Natural killer cell treated with Interleukin-12 subunit alpha and Interleukin-12 subunit beta and Interleukin-15 and Interleukin-18, amount 100 ng/mL, for 72 hours (primary cell): ENCODE measurements at regions not wholly inside any gene's neighbourhood (a gene's known extent, or its start where the extent isn't known, plus 50 kb on each side); places are given as distances from the start of the nearest gene placed in this dataset.

Experiments used
- ATAC-seq, 2 donors: fragments of 150-1000 bp; cut with Tn5 transposase in 1 of 2; sonication (Bioruptor Pico), chemical (Tn5 transposase) in 1 of 2; 2 replicates each; pipeline ENCODE4 v1.10.0; 2021
- DNase-seq: peaks from one replicate; pipeline ENCODE4 v3.0.0; 2022; ENCODE audit warnings: low spot score
- H3K27ac Mint-ChIP-seq, 2 donors: 1 replicate in 1 of 2; 2 replicates in 1 of 2; pipeline ENCODE4 v1.8.0; 2022; ENCODE audit warnings: mixed read lengths in 2 of 2, mild to moderate bottlenecking in 1 of 2, moderate library complexity in 1 of 2
- H3K27me3 Mint-ChIP-seq, 2 donors: 1 replicate in 1 of 2; 2 replicates in 1 of 2; pipeline ENCODE4 v1.8.0; 2022; ENCODE audit warnings: mixed read lengths in 2 of 2
- H3K36me3 Mint-ChIP-seq: one replicate; pipeline ENCODE4 v1.8.0; 2022; ENCODE audit warnings: mixed read lengths
- H3K4me1 Mint-ChIP-seq, 2 donors: 1 replicate in 1 of 2; 2 replicates in 1 of 2; pipeline ENCODE4 v1.8.0; 2022; ENCODE audit warnings: low read depth in 2 of 2, mixed read lengths in 2 of 2, mild to moderate bottlenecking in 1 of 2
- H3K4me3 Mint-ChIP-seq: one replicate; pipeline ENCODE4 v1.8.0; 2022; ENCODE audit warnings: mixed read lengths
- H3K9me3 Mint-ChIP-seq: 2 replicates; pipeline ENCODE4 v1.8.0; 2022; ENCODE audit warnings: mixed read lengths

DNA sequence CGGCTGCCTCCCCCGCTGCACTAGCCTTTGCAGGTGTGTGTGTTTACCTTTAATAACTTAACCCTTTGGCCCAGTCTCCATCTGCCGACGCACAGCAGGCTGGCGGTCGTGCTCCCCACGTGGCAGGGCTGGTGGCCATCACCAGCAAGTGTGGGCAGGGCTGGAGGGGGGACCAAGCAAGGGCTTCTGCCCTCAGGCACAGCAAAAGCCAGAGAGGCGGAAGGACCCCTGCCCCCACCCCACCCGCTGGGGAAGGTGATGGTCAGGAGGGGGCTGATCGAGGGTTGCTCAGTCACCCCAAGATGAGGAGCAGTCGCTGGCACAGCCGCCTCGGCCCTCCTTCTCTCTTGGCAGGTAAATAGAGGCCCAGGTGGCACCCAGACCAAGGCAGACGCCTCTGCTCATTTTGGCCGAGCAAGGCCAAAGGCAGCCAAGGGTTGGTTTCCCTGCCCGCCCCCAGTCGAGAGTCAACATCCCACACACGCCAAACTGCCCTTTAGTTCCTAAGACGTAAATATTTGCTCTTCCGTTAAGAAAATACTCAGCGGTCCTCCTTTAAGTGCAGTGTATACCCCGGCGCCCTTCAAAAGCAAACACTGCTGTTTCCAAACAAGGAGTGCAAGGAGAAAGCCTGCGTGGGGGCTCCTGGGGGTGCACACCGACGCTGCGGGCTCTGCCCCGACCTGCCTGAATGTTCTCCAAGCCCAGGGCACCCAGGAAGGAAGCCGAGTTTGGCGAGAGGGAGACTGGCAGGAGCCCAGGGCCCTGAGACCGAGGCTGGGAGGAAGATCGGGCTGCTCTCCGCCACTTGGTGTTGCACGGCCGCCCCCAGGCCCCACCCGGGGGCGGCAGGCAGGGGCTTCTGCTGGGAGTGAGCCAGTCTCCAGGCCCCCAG, 82.7 kb downstream of the SIK1 start:
- H3K36me3 Mint-ChIP-seq: no peaks in the 10 kb centered on the region
- H3K27me3 Mint-ChIP-seq: no peaks in the 10 kb centered on the region
- DNase-seq (no peak), ATAC-seq (no peak)
- no peak overlapping the region for H3K4me3 Mint-ChIP-seq
- H3K27ac Mint-ChIP-seq: no peak overlapping the region
- H3K9me3 Mint-ChIP-seq: no peaks in the 10 kb centered on the region
- no peaks in the 10 kb centered on the region for H3K4me1 Mint-ChIP-seq

DNA sequence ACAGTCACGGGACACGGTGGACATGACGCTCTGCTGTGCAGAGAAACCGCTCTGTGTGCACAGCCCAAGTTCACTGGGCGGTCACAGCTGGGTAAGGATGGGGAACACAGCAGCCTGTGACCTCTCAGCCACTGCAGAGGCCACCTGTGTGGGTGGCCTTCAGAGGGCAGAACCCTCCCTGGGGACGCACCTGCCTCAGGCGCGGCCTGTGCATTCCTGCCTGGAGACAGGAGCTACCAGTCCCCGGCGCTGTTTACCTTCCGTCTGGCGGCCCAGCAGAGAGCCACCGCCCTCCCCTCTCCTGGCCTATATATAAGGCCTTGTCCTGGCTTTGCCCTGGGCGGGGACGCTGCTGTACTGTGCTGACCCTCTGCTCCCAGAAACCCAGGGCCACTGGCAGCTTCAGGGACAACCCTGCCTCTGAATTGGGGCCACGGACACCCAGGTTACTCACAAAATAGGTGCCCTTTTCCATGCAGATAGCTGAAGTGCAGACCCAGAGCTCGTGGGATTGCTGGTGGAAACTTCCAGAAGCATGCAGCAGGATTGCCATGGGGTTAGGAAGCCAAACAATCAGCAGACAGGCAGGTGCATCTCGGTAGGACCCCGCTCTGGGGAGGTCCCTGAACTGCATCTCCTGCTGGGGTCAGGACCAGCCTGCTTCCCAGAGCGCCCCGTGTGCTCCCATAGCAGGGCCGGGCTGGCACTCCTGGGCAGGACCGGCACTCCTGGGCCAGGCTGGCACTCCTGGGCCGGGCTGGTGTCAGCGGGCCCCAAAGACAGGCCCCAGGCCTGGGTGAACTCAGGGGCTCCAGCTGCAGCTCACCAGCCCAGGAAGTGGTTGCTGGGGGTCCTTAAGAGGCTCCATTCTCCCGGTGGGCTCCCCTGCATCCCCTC, 83.6 kb downstream of the SIK1 start:
- Mint-ChIP-seq H3K27ac (no peak overlapping the region), H3K4me1 (no peaks in the 10 kb centered on the region)

DNA sequence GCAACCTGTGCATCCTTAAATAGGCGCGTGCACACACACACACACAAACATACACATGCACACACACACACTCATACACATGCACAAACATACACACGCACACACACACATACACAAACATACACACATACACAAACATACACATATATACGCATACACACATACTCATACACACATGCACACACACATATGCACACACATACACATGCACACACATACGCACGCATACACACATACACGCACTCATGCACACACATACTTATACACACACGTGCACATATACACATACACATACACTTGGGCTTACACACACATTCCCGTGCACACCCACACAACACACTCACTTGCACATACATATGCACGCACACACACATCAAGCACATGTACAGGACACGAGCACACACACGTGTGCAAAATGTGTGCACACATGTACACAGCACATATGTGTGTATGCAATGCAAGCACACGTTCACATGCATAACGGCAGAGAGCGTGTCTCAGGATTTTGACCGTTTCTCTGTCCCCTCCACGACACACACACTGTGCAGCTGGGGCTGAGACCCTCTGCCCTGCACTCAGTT, 84.5 kb downstream of the SIK1 start:
- no peak for DNase-seq
- Mint-ChIP-seq H3K4me3 (no peak overlapping the region), H3K27me3 (peaks cover 0 to 3% of the 10 kb centered on the region in 2 donors), H3K27ac (no peak overlapping the region), H3K36me3 (peaks cover 6% of the 10 kb centered on the region), H3K4me1 (peaks cover 7% of the 10 kb centered on the region in 2 donors), H3K9me3 (peaks cover 5% of the 10 kb centered on the region)
- no peak for ATAC-seq

More for the DNA sequence above, 83.6 kb downstream of the SIK1 start:
- Mint-ChIP-seq H3K4me3 (no peak overlapping the region), H3K36me3 (no peaks in the 10 kb centered on the region), H3K9me3 (no peaks in the 10 kb centered on the region), H3K27me3 (peaks cover 0 to 3% of the 10 kb centered on the region in 2 donors)
- no peak for ATAC-seq
- DNase-seq: no peak

DNA sequence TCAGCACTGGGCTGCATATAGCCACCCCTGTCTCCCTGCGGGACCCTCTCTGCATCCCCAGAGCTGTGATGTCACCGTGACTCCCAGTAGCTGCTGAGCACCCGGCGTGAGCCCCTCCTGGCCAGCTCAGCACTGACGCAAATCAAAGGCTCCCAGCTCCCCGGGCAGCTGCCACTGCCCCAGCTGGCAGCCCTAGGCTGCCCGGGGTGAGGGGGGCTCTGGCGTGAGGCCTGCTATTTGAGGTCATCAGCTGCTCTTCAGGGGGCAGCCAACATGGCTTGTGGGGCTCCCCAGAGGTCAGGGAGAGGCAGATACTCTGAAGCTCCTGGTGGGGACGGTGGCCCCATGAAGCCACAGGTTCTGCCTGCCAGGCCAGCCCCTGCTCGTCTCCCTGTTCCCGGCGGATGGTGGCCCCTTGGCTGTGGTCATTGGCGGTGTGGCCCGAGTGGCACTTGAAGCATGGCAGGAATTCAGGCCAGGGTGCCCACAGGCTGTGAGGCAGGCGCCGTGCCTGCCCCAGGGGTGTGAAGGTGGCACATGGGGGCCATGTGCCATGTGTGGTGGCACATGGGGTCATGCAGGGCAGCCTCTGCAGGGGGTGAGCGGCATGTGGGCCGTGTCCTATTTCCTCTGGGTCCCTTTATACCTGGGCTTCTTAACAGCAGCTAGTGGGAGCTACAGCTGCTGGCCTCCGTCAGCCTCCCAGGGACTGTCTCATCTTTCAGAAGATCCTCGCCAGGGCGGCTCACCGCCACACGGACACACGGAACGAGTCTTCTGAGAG, 85.4 kb downstream of the SIK1 start:
- H3K27ac Mint-ChIP-seq: no peak overlapping the region
- no peak overlapping the region for H3K4me3 Mint-ChIP-seq
- H3K27me3 Mint-ChIP-seq: peaks cover 0 to 3% of the 10 kb centered on the region in 2 donors
- DNase-seq (no peak), ATAC-seq (no peak)
- H3K4me1 Mint-ChIP-seq: peaks cover 13 to 14% of the 10 kb centered on the region in 2 donors
- H3K9me3 Mint-ChIP-seq: peaks cover 13% of the 10 kb centered on the region
- H3K36me3 Mint-ChIP-seq: peaks cover 6% of the 10 kb centered on the region

GRCh38 chr21:43340491-43341377, 86.2 kb downstream of the SIK1 start:
- Mint-ChIP-seq H3K27me3 (peaks cover 0 to 3% of the 10 kb centered on the region in 2 donors), H3K27ac (no peak overlapping the region), H3K4me3 (no peak overlapping the region), H3K4me1 (peaks cover 14 to 16% of the 10 kb centered on the region in 2 donors), H3K36me3 (peaks cover 6% of the 10 kb centered on the region), H3K9me3 (peaks cover 13% of the 10 kb centered on the region)
- ATAC-seq (no peak), DNase-seq (no peak)

DNA sequence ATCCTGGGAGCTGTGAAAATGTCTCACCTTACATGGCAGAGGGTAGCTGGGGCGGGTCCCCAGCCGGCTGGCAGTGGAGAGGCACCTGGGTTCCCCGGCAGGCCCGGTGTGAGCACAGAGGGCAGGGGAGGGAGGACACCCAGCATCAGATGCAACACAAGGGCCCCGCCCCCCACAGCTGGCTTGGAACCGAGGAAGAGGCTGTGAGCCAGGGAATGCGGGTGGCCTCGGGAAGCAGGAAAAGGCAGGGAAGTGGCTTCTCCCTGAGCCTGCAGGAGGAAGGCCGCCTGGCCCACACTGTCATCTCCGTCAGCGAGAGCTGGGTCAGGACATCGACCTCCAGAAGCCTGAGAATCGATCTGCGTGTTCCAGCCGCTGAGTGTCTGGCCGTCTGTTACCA, 87.3 kb downstream of the SIK1 start:
- Mint-ChIP-seq H3K27me3 (peaks cover 0 to 3% of the 10 kb centered on the region in 2 donors), H3K4me1 (peaks cover 16 to 21% of the 10 kb centered on the region in 2 donors), H3K9me3 (peaks cover 13% of the 10 kb centered on the region), H3K4me3 (no peak overlapping the region), H3K27ac (no peak overlapping the region), H3K36me3 (peaks cover 6% of the 10 kb centered on the region)
- ATAC-seq (no peak), DNase-seq (no peak)

DNA sequence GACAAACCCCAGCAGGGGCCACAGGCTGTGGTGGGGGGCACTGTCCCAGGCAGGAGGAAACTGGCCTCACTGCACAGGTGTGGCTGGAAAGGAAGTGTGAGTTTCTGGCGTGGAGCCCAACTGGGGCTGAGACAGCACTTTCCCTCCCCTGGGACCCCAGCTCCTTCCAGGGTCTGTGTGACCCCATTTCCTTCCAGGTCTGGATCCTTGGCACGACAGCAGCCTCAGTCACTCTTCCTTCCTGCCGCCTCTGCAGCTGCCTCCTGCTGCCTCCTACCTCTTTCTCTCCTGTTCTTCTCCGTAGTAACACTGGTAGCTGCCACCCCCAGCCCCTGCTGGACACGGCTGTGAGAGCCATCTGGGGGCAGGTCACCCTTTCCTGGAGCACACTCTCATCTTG, 88.0 kb downstream of the SIK1 start:
- Mint-ChIP-seq H3K4me3 (no peak overlapping the region), H3K27ac (peak overlapping the region in 1 of 2 donors; percentile 35)
- ATAC-seq: no peak

DNA sequence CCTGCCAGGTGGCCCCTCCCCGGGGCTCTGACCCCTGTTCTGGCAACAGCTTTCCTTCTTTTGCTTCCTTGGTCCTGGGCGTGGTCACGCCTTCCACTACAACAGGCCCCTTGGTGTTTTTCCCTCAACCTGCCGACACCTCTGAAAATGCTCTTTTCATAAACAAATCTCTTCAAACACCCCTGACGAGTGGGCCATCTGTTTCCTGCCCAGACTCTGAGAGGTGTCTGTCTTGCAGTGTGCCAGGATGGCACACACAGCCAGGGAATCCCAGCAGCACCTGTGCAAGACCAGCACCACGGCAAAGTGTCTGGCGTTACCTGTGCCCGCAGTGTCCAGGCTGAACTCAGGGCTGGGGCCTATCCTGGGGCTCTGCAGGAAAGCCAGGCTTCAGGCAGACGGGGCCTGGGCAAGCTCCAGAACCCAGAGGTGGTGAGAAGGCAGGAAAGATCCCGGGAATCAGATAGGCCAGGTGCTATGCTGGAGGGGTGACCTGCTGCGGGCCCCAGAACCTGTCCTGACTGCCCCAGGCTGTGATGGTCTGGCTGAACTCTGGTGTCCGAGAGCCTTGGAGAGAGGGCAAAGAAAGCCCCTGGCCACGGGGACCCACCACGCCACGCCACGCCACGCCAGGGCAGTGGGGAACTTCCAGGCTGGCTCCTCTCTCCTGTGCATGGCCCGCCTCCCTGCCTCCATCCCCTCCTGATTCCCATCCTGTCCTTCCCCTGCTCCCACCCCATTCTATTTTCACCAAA, 88.9 kb downstream of the SIK1 start:
- H3K27ac Mint-ChIP-seq: peak overlapping the region; percentile 48 to 84
- H3K9me3 Mint-ChIP-seq: peaks cover 13% of the 10 kb centered on the region
- peaks cover 20 to 25% of the 10 kb centered on the region in 2 donors for H3K4me1 Mint-ChIP-seq
- H3K27me3 Mint-ChIP-seq: peaks cover 0 to 5% of the 10 kb centered on the region in 2 donors
- ATAC-seq (no peak), DNase-seq (no peak)
- peaks cover 6% of the 10 kb centered on the region for H3K36me3 Mint-ChIP-seq
- no peak overlapping the region for H3K4me3 Mint-ChIP-seq

More for the DNA sequence above, 88.0 kb downstream of the SIK1 start:
- peaks cover 6% of the 10 kb centered on the region for H3K36me3 Mint-ChIP-seq
- DNase-seq: no peak
- H3K27me3 Mint-ChIP-seq: peaks cover 0 to 5% of the 10 kb centered on the region in 2 donors
- peaks cover 13% of the 10 kb centered on the region for H3K9me3 Mint-ChIP-seq
- peaks cover 20 to 25% of the 10 kb centered on the region in 2 donors for H3K4me1 Mint-ChIP-seq

- Mint-ChIP-seq H3K27me3 (peaks cover 0 to 9% of the 10 kb centered on the region in 2 donors), H3K4me1 (peaks cover 20 to 27% of the 10 kb centered on the region in 2 donors), H3K4me3 (no peak overlapping the region), H3K27ac (peak overlapping the region in 1 of 2 donors; percentile 14), H3K9me3 (peaks cover 13% of the 10 kb centered on the region), H3K36me3 (peaks cover 6% of the 10 kb centered on the region)
- ATAC-seq (no peak), DNase-seq (no peak)
These were observed 91.8 kb downstream of the SIK1 start for GRCh38 chr21:43335119-43335518.

- no peak for DNase-seq
- peak overlapping the region in 1 of 2 donors; percentile 14 for H3K27ac Mint-ChIP-seq
These were observed 92.5 kb downstream of the SIK1 start for GRCh38 chr21:43334214-43334958.

More at GRCh38 chr21:43334214-43334958, 92.5 kb downstream of the SIK1 start:
- Mint-ChIP-seq H3K4me3 (no peak overlapping the region), H3K27me3 (peaks cover 0 to 9% of the 10 kb centered on the region in 2 donors), H3K36me3 (peaks cover 6% of the 10 kb centered on the region), H3K9me3 (peaks cover 13% of the 10 kb centered on the region), H3K4me1 (peaks cover 20 to 27% of the 10 kb centered on the region in 2 donors)
- no peak for ATAC-seq
